GM23338 (cell line): ENCODE measurements at regions not wholly inside any gene's neighbourhood (a gene's known extent, or its start where the extent isn't known, plus 50 kb on each side); places are given as distances from the start of the nearest gene placed in this dataset.

Experiments used
- ATAC-seq: fragments of 200-7000 bp; cut with Tn5 transposase; 3 replicates; pipeline ENCODE4 v1.9.1; 2020
- DNase-seq: peaks from one replicate; pipeline ENCODE4 v3.0.0-alpha.2; 2015; ENCODE audit warnings: low spot score
- H2AFZ ChIP-seq: fragments of 200-600 bp; sonication (generic); 2 replicates; pipeline ENCODE4 v1.8.0; 2016; ENCODE audit warnings: antibody characterized with exemption, mild to moderate bottlenecking, moderate library complexity
- H3F3A ChIP-seq: fragments of 200-600 bp; sonication (generic); replicated peaks from 2 replicates; pipeline ENCODE4 v1.8.0; 2017; ENCODE audit warnings: antibody characterized with exemption, mixed run types, low read depth
- H3K27ac ChIP-seq: fragments of 200-600 bp; sonication (generic); 2 replicates; pipeline ENCODE4 v1.6.1; 2016; ENCODE audit warnings: low read depth
- H3K27me3 ChIP-seq: fragments of 200-600 bp; sonication (generic); 2 replicates; pipeline ENCODE4 v1.8.0; 2016; ENCODE audit warnings: mild to moderate bottlenecking, mixed run types, moderate library complexity; ENCODE audit not compliant: insufficient read depth
- H3K36me3 ChIP-seq: fragments of 200-600 bp; sonication (generic); 2 replicates; pipeline ENCODE4 v1.8.0; 2016; ENCODE audit warnings: mild to moderate bottlenecking; ENCODE audit not compliant: insufficient read depth
- H3K4me1 ChIP-seq: fragments of 200-600 bp; sonication (generic); 2 replicates; pipeline ENCODE4 v1.8.0; 2016; ENCODE audit warnings: mild to moderate bottlenecking, moderate library complexity; ENCODE audit not compliant: insufficient read depth
- H3K4me2 ChIP-seq: fragments of 200-600 bp; sonication (generic); 2 replicates; pipeline ENCODE4 v1.7.1; 2017; ENCODE audit warnings: mixed run types
- H3K4me3 ChIP-seq: fragments of 200-600 bp; sonication (generic); 2 replicates; pipeline ENCODE4 v1.6.1; 2016; ENCODE audit warnings: mixed run types
- H3K79me2 ChIP-seq: fragments of 200-600 bp; sonication (generic); replicated peaks from 2 replicates; pipeline ENCODE4 v1.8.0; 2017; ENCODE audit warnings: mild to moderate bottlenecking; ENCODE audit not compliant: insufficient read depth
- H3K9me2 ChIP-seq: fragments of 200-600 bp; sonication (generic); 2 replicates; pipeline ENCODE4 v1.8.0; 2017; ENCODE audit not compliant: insufficient read depth
- H4K20me1 ChIP-seq: fragments of 200-600 bp; sonication (generic); replicated peaks from 2 replicates; pipeline ENCODE4 v1.8.0; 2017; ENCODE audit warnings: mild to moderate bottlenecking; ENCODE audit not compliant: insufficient read depth
- H3K27ac Mint-ChIP-seq: 2 replicates; pipeline ENCODE4 v1.8.0; 2020; ENCODE audit warnings: inconsistent platforms, mild to moderate bottlenecking, moderate library complexity, mixed read lengths
- H3K27me3 Mint-ChIP-seq: 3 replicates; pipeline ENCODE4 v1.8.0; 2022; ENCODE audit warnings: low read depth, mild to moderate bottlenecking, moderate library complexity, mixed read lengths, inconsistent platforms; ENCODE audit not compliant: insufficient read depth, poor library complexity
- H3K36me3 Mint-ChIP-seq: 3 replicates; pipeline ENCODE4 v1.8.0; 2021; ENCODE audit warnings: low read depth, mild to moderate bottlenecking, inconsistent platforms, moderate library complexity, mixed read lengths
- H3K4me1 Mint-ChIP-seq: 3 replicates; pipeline ENCODE4 v1.8.0; 2020; ENCODE audit warnings: mild to moderate bottlenecking, inconsistent platforms, mixed read lengths
- H3K4me3 Mint-ChIP-seq: 3 replicates; pipeline ENCODE4 v1.8.0; 2021; ENCODE audit warnings: moderate library complexity, mild to moderate bottlenecking, inconsistent platforms, mixed read lengths
- H3K9me3 Mint-ChIP-seq: 3 replicates; pipeline ENCODE4 v1.8.0; 2020; ENCODE audit warnings: moderate library complexity, mild to moderate bottlenecking, inconsistent platforms, mixed read lengths
- JUNB ChIP-seq: IDR thresholded peaks from one replicate; pipeline ENCODE4 v1.6.1; 2016; ENCODE audit warnings: antibody characterized with exemption; ENCODE audit not compliant: unreplicated experiment
- NANOG ChIP-seq: IDR thresholded peaks from 2 replicates; pipeline ENCODE4 v1.6.1; 2016; ENCODE audit warnings: antibody characterized with exemption, borderline replicate concordance
- POLR2AphosphoS5 ChIP-seq: IDR thresholded peaks from 2 replicates; pipeline ENCODE4 v1.6.1; 2016; ENCODE audit warnings: antibody characterized with exemption, low read depth
- STAT1 ChIP-seq: IDR thresholded peaks from one replicate; pipeline ENCODE4 v1.6.1; 2016; ENCODE audit warnings: antibody characterized with exemption; ENCODE audit not compliant: unreplicated experiment
- ZNF114 ChIP-seq: fragments of 250-450 bp; sonication (Bioruptor Pico); IDR thresholded peaks from 2 replicates; pipeline ENCODE4 v1.5.0; 2020; ENCODE audit warnings: mild to moderate bottlenecking, moderate library complexity
- ZNF462 ChIP-seq: fragments of 250-450 bp; sonication (Bioruptor Pico); IDR thresholded peaks from 2 replicates; pipeline ENCODE4 v1.5.0; 2020; ENCODE audit warnings: mild to moderate bottlenecking, moderate library complexity
- TF ChIP-seq, protein P1 (sequence below): IDR thresholded peaks from 2 replicates; pipeline ENCODE4 v1.6.1; 2016; ENCODE audit warnings: antibody characterized with exemption
- TF ChIP-seq, protein P2 (sequence below): IDR thresholded peaks from one replicate; pipeline ENCODE4 v1.6.1; 2018; ENCODE audit warnings: antibody characterized with exemption; ENCODE audit not compliant: unreplicated experiment
- TF ChIP-seq, protein P3 (sequence below), 2 experiments: fragments of 200-600 bp in 1 of 2; sonication (generic) in 1 of 2; conservative IDR thresholded peaks; 2 replicates each; pipeline versions ENCODE4 v1.5.1 to v1.6.1; 2016 to 2017; ENCODE audit warnings: antibody characterized with exemption in 2 of 2, low read depth in 2 of 2, mild to moderate bottlenecking in 2 of 2, moderate library complexity in 1 of 2

DNA sequence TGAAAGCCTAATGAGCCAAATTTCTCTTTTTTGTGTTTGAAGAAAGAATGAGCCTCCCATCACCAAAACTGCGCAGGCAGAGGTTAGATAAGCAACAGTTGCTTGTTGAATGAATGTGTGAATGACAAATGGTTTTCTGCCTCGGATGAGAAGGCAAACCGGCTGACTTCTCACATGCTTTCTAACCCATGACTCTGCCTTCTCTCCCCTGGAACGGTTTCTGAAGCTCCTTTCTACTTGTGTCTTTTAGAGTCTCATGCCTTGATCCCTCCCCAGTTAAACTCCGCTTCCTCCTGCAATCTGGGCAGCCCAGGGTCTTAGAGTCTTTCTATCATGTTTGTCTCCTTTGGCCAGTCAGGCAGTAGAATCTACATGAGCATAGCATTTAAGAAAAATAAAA is 342.1 kb upstream of the NCAM1 start:
- no peak overlapping the region for H3K4me2 ChIP-seq
- H3K4me1 Mint-ChIP-seq, result no peaks in the 10 kb centered on the region; the same call in 1 of the 3 replicates
- no peak for TF ChIP-seq NANOG
- ATAC-seq (no peak), DNase-seq (no peak)
- H2AFZ ChIP-seq, result no peak overlapping the region
- no peaks in the 10 kb centered on the region for H3K27me3 Mint-ChIP-seq
- no peaks in the 10 kb centered on the region for H3K36me3 ChIP-seq
- H3K9me2 ChIP-seq, result no peaks in the 10 kb centered on the region
- H3K9me3 Mint-ChIP-seq, result peaks cover 10% of the 10 kb centered on the region
- H3K36me3 Mint-ChIP-seq, result no peaks in the 10 kb centered on the region
- no peaks in the 10 kb centered on the region for H3F3A ChIP-seq
- no peak overlapping the region for H3K27ac ChIP-seq
- no peak overlapping the region for H3K4me3 Mint-ChIP-seq
- H3K4me1 ChIP-seq, result no peaks in the 10 kb centered on the region
- no peaks in the 10 kb centered on the region for H4K20me1 ChIP-seq
- no peaks in the 10 kb centered on the region for H3K27me3 ChIP-seq
- H3K27ac Mint-ChIP-seq, result no peak overlapping the region
- no peaks in the 10 kb centered on the region for H3K79me2 ChIP-seq
- H3K4me3 ChIP-seq, result no peak overlapping the region

DNA sequence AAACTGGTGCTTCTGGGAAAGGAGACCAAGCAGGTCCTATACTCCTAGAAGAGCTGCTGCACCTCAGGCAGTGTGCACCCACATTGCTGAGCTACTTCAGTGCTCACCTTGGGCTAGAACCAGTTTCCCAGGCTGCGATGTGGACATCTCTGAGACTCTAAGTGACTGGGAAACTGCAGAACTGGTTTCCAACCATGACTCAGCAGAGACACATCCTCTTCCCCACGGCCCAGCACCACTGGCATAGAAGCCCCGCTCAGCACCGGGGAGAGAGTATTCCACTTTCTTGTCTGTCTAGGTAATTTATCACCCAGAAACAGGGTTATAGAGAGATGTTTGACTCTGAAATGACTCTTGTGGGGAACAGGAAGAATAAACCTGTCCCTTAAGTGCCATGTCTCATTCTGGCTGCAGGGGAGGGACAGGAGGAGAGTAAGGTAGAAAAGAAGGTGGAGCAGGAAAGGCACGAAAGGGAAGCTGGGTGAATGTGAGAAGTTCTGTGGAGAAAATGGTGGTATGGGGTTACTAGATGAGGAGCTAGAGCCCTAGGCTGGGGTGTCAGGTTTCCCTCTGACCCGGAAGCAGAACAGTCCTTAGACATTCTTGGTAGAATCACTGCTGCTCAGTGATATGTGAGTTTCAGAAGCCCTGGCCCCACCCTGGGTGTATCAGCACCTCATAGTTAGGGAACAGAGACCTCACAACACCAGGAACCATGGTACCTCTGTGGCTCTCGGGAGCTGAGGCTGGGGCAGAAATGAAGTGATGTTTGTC is 340.4 kb upstream of the NCAM1 start:
- no peaks in the 10 kb centered on the region for H4K20me1 ChIP-seq
- H3K27me3 ChIP-seq, result no peaks in the 10 kb centered on the region
- H3K4me3 ChIP-seq, result no peak overlapping the region
- no peaks in the 10 kb centered on the region for H3K36me3 ChIP-seq
- no peak for DNase-seq
- H2AFZ ChIP-seq, result 0 out of 2 replicates have a peak overlapping the region, but pooled peaks have one; percentile 81
- Mint-ChIP-seq H3K36me3 (no peaks in the 10 kb centered on the region), H3K4me1 (no peaks in the 10 kb centered on the region; the same call in 1 of the 3 replicates), H3K27me3 (no peaks in the 10 kb centered on the region), H3K4me3 (no peak overlapping the region), H3K9me3 (peaks cover 10% of the 10 kb centered on the region), H3K27ac (no peak overlapping the region)
- no peaks in the 10 kb centered on the region for H3F3A ChIP-seq
- H3K79me2 ChIP-seq, result no peaks in the 10 kb centered on the region
- no peak overlapping the region for H3K4me2 ChIP-seq
- no peak overlapping the region for H3K27ac ChIP-seq
- no peak for ATAC-seq
- no peaks in the 10 kb centered on the region for H3K4me1 ChIP-seq
- no peaks in the 10 kb centered on the region for H3K9me2 ChIP-seq
- TF ChIP-seq ZNF462 (no peak), POLR2AphosphoS5 (no peak), ZNF114 (no peak), JUNB (no peak), STAT1 (no peak)
- TF ChIP-seq, protein P1, sequence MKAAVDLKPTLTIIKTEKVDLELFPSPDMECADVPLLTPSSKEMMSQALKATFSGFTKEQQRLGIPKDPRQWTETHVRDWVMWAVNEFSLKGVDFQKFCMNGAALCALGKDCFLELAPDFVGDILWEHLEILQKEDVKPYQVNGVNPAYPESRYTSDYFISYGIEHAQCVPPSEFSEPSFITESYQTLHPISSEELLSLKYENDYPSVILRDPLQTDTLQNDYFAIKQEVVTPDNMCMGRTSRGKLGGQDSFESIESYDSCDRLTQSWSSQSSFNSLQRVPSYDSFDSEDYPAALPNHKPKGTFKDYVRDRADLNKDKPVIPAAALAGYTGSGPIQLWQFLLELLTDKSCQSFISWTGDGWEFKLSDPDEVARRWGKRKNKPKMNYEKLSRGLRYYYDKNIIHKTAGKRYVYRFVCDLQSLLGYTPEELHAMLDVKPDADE, result no peak
- TF ChIP-seq, protein P2, sequence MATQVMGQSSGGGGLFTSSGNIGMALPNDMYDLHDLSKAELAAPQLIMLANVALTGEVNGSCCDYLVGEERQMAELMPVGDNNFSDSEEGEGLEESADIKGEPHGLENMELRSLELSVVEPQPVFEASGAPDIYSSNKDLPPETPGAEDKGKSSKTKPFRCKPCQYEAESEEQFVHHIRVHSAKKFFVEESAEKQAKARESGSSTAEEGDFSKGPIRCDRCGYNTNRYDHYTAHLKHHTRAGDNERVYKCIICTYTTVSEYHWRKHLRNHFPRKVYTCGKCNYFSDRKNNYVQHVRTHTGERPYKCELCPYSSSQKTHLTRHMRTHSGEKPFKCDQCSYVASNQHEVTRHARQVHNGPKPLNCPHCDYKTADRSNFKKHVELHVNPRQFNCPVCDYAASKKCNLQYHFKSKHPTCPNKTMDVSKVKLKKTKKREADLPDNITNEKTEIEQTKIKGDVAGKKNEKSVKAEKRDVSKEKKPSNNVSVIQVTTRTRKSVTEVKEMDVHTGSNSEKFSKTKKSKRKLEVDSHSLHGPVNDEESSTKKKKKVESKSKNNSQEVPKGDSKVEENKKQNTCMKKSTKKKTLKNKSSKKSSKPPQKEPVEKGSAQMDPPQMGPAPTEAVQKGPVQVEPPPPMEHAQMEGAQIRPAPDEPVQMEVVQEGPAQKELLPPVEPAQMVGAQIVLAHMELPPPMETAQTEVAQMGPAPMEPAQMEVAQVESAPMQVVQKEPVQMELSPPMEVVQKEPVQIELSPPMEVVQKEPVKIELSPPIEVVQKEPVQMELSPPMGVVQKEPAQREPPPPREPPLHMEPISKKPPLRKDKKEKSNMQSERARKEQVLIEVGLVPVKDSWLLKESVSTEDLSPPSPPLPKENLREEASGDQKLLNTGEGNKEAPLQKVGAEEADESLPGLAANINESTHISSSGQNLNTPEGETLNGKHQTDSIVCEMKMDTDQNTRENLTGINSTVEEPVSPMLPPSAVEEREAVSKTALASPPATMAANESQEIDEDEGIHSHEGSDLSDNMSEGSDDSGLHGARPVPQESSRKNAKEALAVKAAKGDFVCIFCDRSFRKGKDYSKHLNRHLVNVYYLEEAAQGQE, result no peak
- TF ChIP-seq, protein P3, sequence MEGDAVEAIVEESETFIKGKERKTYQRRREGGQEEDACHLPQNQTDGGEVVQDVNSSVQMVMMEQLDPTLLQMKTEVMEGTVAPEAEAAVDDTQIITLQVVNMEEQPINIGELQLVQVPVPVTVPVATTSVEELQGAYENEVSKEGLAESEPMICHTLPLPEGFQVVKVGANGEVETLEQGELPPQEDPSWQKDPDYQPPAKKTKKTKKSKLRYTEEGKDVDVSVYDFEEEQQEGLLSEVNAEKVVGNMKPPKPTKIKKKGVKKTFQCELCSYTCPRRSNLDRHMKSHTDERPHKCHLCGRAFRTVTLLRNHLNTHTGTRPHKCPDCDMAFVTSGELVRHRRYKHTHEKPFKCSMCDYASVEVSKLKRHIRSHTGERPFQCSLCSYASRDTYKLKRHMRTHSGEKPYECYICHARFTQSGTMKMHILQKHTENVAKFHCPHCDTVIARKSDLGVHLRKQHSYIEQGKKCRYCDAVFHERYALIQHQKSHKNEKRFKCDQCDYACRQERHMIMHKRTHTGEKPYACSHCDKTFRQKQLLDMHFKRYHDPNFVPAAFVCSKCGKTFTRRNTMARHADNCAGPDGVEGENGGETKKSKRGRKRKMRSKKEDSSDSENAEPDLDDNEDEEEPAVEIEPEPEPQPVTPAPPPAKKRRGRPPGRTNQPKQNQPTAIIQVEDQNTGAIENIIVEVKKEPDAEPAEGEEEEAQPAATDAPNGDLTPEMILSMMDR (conservative IDR thresholded peaks at IDR 0.05; ENCODE audit: low read depth in 2 of 2), result no peak
